22Rv1 (cell line): ENCODE measurements at regions not wholly inside any gene's neighbourhood (a gene's known extent, or its start where the extent isn't known, plus 50 kb on each side); places are given as distances from the start of the nearest gene placed in this dataset.
A peak's percentile ranks its signal among the peaks of the same experiment; 100 is the strongest.

Experiments used
- H3K27ac ChIP-seq: fragments of 450-650 bp; 2 replicates; pipeline ENCODE4 v1.5.1; 2017
- CTCF ChIP-seq: fragments of 450-650 bp; IDR thresholded peaks from 2 replicates; pipeline ENCODE4 v1.5.1; 2017; ENCODE audit warnings: mild to moderate bottlenecking
- ZFX ChIP-seq: fragments of 450-650 bp; IDR thresholded peaks from 2 replicates; pipeline ENCODE4 v1.6.1; 2017; ENCODE audit warnings: antibody characterized with exemption, borderline replicate concordance

GRCh38 chr16:82263521-82264143, 93.6 kb upstream of the MPHOSPH6 start:
- no peak overlapping the region for H3K27ac ChIP-seq
- TF ChIP-seq ZFX (no peak), CTCF (peak; percentile 86)

DNA sequence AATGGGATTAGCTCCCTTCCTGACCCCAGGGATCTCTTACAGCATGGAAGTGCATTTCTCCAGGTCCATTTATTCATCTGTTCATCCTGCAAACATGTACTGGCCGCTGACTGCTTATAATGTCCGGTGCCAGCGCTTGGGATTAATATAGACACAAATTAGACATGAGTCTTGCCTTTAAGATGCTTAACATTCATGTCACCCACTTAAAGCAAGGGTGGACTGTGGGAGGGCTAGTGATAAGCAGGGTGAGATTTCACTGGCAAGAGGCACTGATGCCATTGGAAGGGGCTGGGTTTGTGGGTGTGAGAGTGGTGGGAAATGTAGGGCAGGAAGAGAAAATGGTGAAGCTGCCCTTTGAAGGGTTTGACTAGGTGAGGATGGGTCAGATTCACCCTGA, 92.2 kb upstream of the MPHOSPH6 start:
- TF ChIP-seq CTCF (no peak), ZFX (no peak)

GRCh38 chr16:82260212-82260795, 90.3 kb upstream of the MPHOSPH6 start:
- TF ChIP-seq CTCF, result no peak
- no peak for TF ChIP-seq ZFX
- H3K27ac ChIP-seq, result no peak overlapping the region

More for the DNA sequence above, 92.2 kb upstream of the MPHOSPH6 start:
- H3K27ac ChIP-seq, result no peak overlapping the region

DNA sequence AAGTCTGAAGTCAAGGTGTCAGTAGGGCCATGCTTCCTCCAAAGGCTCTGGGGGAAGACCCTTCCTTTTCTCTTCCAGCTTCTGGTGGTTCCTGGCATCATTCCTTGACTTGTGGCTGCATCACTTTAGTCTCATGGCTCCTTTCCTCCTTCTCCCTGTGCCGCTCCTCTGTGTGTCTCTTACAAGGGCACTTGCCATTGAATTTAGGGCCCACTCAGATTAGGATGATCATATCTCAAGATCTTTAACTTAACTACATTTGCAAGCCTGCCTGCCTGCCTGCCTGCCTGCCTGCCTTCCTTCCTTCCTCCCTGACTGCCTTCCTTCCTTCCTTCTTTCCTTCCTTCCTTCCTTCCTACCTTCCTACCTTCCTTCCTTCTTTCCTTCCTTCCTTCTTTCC, 89.7 kb upstream of the MPHOSPH6 start:
- no peak overlapping the region for H3K27ac ChIP-seq
- TF ChIP-seq CTCF (no peak), ZFX (no peak)

DNA sequence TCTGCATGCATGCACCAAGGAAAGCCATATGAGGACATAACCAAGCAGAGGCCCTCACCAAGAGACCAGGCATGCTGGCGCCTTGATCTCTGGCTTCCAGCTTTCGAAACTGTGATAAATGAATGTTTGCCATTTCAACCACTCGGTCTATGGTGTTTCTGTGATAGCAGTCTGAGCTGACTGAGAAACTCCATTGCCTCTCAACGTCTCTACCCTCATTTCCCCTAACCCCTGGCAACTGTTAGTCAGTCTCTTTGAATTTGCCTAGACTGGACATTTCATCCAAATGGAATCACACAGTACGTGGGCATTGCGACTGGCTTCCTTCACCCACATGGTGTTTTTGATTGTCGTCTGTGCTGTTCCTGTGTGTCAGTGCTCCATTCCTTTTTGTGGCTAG, 88.0 kb upstream of the MPHOSPH6 start:
- TF ChIP-seq ZFX, result no peak
- TF ChIP-seq CTCF, result no peak
- H3K27ac ChIP-seq, result no peak overlapping the region

DNA sequence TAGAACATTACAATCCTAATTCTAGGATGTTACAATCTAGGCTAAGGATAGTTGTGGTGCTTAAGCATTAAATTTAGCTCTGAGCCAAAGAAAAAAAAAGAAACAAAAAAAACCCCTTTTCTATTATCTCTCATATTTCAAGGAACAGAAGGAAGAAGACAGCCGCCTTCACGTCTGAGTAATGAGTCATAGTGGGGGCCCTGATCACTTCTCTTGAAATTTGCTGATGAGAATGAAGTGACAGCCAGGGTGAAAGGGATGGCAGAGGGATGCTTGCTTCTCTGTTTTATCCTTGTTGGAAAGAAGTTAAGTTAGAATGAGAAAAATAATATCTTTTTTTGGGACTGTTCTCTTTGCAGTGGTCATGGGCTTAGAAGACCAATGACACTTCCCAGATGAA, 82.6 kb upstream of the MPHOSPH6 start:
- no peak overlapping the region for H3K27ac ChIP-seq
- TF ChIP-seq ZFX (no peak), CTCF (no peak)

DNA sequence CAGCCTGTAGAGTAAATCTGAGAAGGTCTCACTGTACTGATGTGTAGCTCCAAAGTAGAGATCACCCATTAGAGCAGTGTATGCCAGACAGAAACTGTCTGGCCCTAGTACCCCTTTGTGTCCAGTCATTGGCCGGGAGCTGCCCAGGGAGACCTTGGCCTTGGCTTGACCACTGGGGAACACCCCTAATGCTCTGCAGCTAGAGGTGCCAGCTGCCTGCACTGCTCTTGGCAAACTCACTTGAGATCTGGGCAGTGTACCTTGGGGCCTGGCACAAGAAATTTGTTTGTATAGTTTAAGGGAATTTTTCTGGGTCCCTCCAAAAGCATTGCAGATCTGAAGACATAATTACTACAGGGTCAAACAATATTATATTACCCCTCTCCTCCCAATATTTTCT, 78.7 kb upstream of the MPHOSPH6 start:
- TF ChIP-seq ZFX, result no peak
- no peak for TF ChIP-seq CTCF
- no peak overlapping the region for H3K27ac ChIP-seq
